Fibroblast of lung (primary cell): ENCODE measurements at regions not wholly inside any gene's neighbourhood (a gene's known extent, or its start where the extent isn't known, plus 50 kb on each side); places are given as distances from the start of the nearest gene placed in this dataset.

Experiments
- EZH2 ChIP-seq: IDR thresholded peaks from 2 replicates; pipeline ENCODE4 v1.5.1; 2012; ENCODE audit warnings: low read length, control low read depth, mild to moderate bottlenecking; ENCODE audit errors: missing control alignments
- TF ChIP-seq, protein P1 (sequence below), 2 donors: IDR thresholded peaks in 1 of 2; conservative IDR thresholded peaks in 1 of 2; 1 replicate in 1 of 2; 2 replicates in 1 of 2; pipeline ENCODE4 v1.5.1; 2011 to 2012; ENCODE audit warnings: low read length in 2 of 2, control low read depth in 1 of 2, inconsistent platforms in 1 of 2, low read depth in 1 of 2, mild to moderate bottlenecking in 1 of 2

DNA sequence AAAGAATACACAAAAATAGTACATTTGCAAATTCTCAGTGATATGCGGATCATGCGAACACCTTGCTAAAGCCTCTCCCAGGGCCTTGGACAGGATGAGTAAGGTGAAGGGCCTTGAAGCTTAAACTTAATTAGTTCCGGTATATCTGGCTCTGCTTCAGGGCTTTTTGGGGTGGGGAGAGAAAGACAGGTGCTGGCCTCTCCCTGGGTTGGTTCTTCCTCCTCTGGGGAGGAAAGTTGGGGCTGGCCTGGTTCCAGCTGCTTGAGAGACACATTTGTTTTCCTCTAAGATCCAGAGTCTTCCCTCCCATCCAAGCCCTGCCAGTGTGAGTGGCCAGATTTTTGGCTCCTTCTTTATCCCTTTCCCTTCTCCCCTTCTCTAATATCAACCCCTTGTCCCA, 64.7 kb upstream of the EPHB3 start:
- TF ChIP-seq, protein P1, sequence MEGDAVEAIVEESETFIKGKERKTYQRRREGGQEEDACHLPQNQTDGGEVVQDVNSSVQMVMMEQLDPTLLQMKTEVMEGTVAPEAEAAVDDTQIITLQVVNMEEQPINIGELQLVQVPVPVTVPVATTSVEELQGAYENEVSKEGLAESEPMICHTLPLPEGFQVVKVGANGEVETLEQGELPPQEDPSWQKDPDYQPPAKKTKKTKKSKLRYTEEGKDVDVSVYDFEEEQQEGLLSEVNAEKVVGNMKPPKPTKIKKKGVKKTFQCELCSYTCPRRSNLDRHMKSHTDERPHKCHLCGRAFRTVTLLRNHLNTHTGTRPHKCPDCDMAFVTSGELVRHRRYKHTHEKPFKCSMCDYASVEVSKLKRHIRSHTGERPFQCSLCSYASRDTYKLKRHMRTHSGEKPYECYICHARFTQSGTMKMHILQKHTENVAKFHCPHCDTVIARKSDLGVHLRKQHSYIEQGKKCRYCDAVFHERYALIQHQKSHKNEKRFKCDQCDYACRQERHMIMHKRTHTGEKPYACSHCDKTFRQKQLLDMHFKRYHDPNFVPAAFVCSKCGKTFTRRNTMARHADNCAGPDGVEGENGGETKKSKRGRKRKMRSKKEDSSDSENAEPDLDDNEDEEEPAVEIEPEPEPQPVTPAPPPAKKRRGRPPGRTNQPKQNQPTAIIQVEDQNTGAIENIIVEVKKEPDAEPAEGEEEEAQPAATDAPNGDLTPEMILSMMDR (conservative IDR thresholded peaks at IDR 0.05 in 1 of 2, IDR thresholded peaks at IDR 0.05 in 1 of 2; ENCODE audit: low read depth in 1 of 2, low read length in 2 of 2): no peak
- TF ChIP-seq EZH2: no peak
